ENCODE measurements at regions not wholly inside any gene's neighbourhood (a gene's known extent, or its start where the extent isn't known, plus 50 kb on each side); places are given as distances from the start of the nearest gene placed in this dataset.

- intact Hi-C loops (cut with micrococcal nuclease), result no loop called here
- Histone ChIP-seq H3K27me3 (ENCODE audit: control insufficient read depth in 2 of 2, insufficient read depth in 2 of 2, low read length in 2 of 2) (no peaks in the 10 kb centered on the region), H3K9ac (ENCODE audit: insufficient read depth in 1 of 2, low read depth in 2 of 2, low read length in 2 of 2) (no peak overlapping the region), H3K36me3 (ENCODE audit: control insufficient read depth, insufficient read depth, low read length) (no peaks in the 10 kb centered on the region), H3K79me2 (ENCODE audit: control insufficient read depth, insufficient read depth, low read length) (no peaks in the 10 kb centered on the region), H4K20me1 (replicated peaks; ENCODE audit: control insufficient read depth, insufficient read depth, low read length) (no peaks in the 10 kb centered on the region), H3K9me3 (replicated peaks; ENCODE audit: control insufficient read depth, insufficient read depth, low read depth, low read length) (no peaks in the 10 kb centered on the region), H3K27ac (ENCODE audit: extremely low read depth, low read depth, low read length) (no peak overlapping the region), H3K4me3 (no peak overlapping the region), H3K4me1 (replicated peaks in 1 of 2; ENCODE audit: control insufficient read depth in 2 of 2, insufficient read depth in 2 of 2, low read length in 2 of 2) (no peaks in the 10 kb centered on the region), H3K4me2 (ENCODE audit: insufficient read depth, low read length) (no peak overlapping the region), H2AFZ (ENCODE audit: low read depth, low read length) (no peak overlapping the region), H3K9me1 (ENCODE audit: control insufficient read depth, insufficient read depth, low read length) (no peaks in the 10 kb centered on the region)
- in situ Hi-C loops (cut with MboI), result no loop called here
- CTCF ChIA-PET (ENCODE audit: low intra/inter-chr PET ratio), result no interaction called here
- no peak for FAIRE-seq
- no peak for TF ChIP-seq RCOR1 (IDR thresholded peaks at IDR 0.05; ENCODE audit: borderline replicate concordance in 1 of 2, low read depth in 2 of 2, low read length in 2 of 2)
- no peak for TF ChIP-seq PML (IDR thresholded peaks at IDR 0.05; ENCODE audit: low read length)
- TF ChIP-seq JUND (IDR thresholded peaks at IDR 0.05; ENCODE audit: borderline replicate concordance, low read depth, low read length), result no peak
- no peak for TF ChIP-seq JUND (tag; IDR thresholded peaks at IDR 0.05; ENCODE audit: borderline replicate concordance, low read depth, low read length)
- TF ChIP-seq NR0B1 (IDR thresholded peaks at IDR 0.05; ENCODE audit: partially characterized antibody), result no peak
- TF ChIP-seq TAL1 (IDR thresholded peaks at IDR 0.05), result no peak
- TF ChIP-seq ZNF408 (CRISPR knock-in tag; IDR thresholded peaks at IDR 0.05; ENCODE audit: low read depth), result no peak
- TF ChIP-seq ZNF76 (CRISPR knock-in tag; IDR thresholded peaks at IDR 0.05; ENCODE audit: borderline replicate concordance), result no peak
- TF ChIP-seq IRF9 (tag; IDR thresholded peaks at IDR 0.05), result no peak
- no peak for TF ChIP-seq FOXK2 (conservative IDR thresholded peaks at IDR 0.05 in 1 of 2, IDR thresholded peaks at IDR 0.05 in 1 of 2; ENCODE audit: low read depth in 2 of 2)
- no peak for TF ChIP-seq SETDB1 (IDR thresholded peaks at IDR 0.05; ENCODE audit: low read length)
- TF ChIP-seq FOXO4 (CRISPR knock-in tag; IDR thresholded peaks at IDR 0.05), result no peak
- TF ChIP-seq HNRNPUL1 (IDR thresholded peaks at IDR 0.05; ENCODE audit: low read length), result no peak
- no peak for TF ChIP-seq ZNF274 (IDR thresholded peaks at IDR 0.05; ENCODE audit: borderline replicate concordance, low read depth, low read length)
- TF ChIP-seq CTCF (IDR thresholded peaks at IDR 0.05 in 2 of 3, conservative IDR thresholded peaks at IDR 0.05 in 1 of 3; ENCODE audit: insufficient read depth in 2 of 3, low read depth in 1 of 3, low read length in 3 of 3), result no peak
- no TSS peak for BruUV-seq (replicated peaks)
- no peak for ATAC-seq
- WGBS (ENCODE audit: insufficient coverage, low coverage, missing lambda C conversion rate), result 0% methylated on average over 2 of the region's 6 CpGs
- POLR2A ChIA-PET, result no interaction called here
- no peak for DNase-seq (ENCODE audit: extremely low read depth in 1 of 4, low spot score in 3 of 4)
Observed at GRCh38 chr18:61749031-61749430, 143.8 kb downstream of the RNF152 start.

All from K562 (cell line).